GM12872 (cell line): ENCODE measurements at regions not wholly inside any gene's neighbourhood (a gene's known extent, or its start where the extent isn't known, plus 50 kb on each side); places are given as distances from the start of the nearest gene placed in this dataset.

ENCODE experiments used
- CTCF ChIP-seq: IDR thresholded peaks from 3 replicates; pipeline ENCODE4 v1.5.1; 2011; ENCODE audit warnings: low read depth, mild to moderate bottlenecking, low read length, moderate library complexity; ENCODE audit not compliant: insufficient read depth

- TF ChIP-seq CTCF, result no peak
Observed at GRCh38 chr13:59542303-59542702, 621.4 kb downstream of the DIAPH3 start.

GRCh38 chr13:59543418-59543817, 620.3 kb downstream of the DIAPH3 start:
- no peak for TF ChIP-seq CTCF

- TF ChIP-seq CTCF, result no peak
Observed at GRCh38 chr13:59545007-59545406, 618.7 kb downstream of the DIAPH3 start.

GRCh38 chr13:59546178-59546577, 617.5 kb downstream of the DIAPH3 start:
- no peak for TF ChIP-seq CTCF

GRCh38 chr13:59547950-59548349, 615.8 kb downstream of the DIAPH3 start:
- TF ChIP-seq CTCF, result 0 out of 3 replicates have a peak, but pooled peaks have one; percentile 25

GRCh38 chr13:59562924-59563323, 600.8 kb downstream of the DIAPH3 start:
- TF ChIP-seq CTCF, result no peak

GRCh38 chr13:59566561-59566960, 597.2 kb downstream of the DIAPH3 start:
- no peak for TF ChIP-seq CTCF

- TF ChIP-seq CTCF, result no peak
Observed at GRCh38 chr13:59568306-59568705, 595.4 kb downstream of the DIAPH3 start.
